Neural progenitor cell (in vitro differentiated cells): ENCODE measurements at regions not wholly inside any gene's neighbourhood (a gene's known extent, or its start where the extent isn't known, plus 50 kb on each side); places are given as distances from the start of the nearest gene placed in this dataset.

Experiments
- CTCF ChIP-seq: fragments of 200-600 bp; sonication (generic); IDR thresholded peaks from 2 replicates; pipeline ENCODE4 v1.5.1; 2017; ENCODE audit warnings: antibody characterized with exemption, mild to moderate bottlenecking
- EZH2phosphoT487 ChIP-seq: fragments of 200-600 bp; sonication (generic); IDR thresholded peaks from 2 replicates; pipeline ENCODE4 v1.6.1; 2017; ENCODE audit warnings: antibody characterized with exemption

DNA sequence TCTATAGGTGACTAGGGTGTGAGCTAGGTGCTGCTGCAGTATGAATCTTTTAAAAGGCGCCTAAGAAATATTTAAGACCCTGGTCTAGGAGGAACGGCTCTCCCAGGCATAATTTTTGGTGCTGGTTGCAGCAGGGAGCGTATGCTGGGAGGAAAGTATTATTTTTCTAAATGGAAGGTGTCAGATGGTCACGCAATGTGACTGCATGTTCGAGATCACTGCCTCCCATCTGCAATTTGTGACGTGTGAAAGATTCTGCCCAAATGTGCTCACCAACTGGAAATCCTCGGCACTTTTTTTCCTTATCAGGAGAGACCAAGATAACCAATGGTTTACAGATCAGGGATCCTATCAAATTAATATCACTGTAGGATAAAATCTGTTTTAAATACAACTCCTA lies 95.6 kb upstream of the KLHL14 start:
- no peak for TF ChIP-seq CTCF
- TF ChIP-seq EZH2phosphoT487, result no peak
